SKM-1 treated with dmso at 0.1 percent for 144 hours (cell line): ENCODE measurements at regions not wholly inside any gene's neighbourhood (a gene's known extent, or its start where the extent isn't known, plus 50 kb on each side); places are given as distances from the start of the nearest gene placed in this dataset.
"Not testable (repeated sequence)": the region's sequence is repeated elsewhere in the genome, so short reads cannot be mapped to it uniquely, and the experiment has no call there.

ENCODE experiments used
- DNase-seq: peaks from one replicate; lab custom pipeline; 2025; ENCODE audit not compliant: unreplicated experiment; lab: John Stamatoyannopoulos, UW

DNA sequence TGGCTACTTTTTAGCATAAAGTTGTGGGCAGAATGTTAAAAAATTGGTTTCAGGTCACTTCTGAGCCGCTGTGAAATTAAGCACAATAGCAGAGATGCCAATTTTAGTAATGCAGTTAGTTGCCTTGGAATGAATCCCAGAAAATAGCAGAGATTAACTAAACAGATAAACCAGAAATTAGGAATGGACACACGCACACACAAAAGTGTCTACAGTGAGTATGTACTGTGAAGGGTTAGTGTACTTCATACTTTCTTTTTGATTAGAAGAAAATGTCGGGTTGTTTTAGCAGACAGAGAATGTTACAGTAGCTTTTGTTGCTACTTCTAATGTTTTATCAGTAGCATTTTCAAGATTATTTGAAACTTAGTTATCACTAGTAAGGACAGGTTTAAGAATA is 106.7 kb downstream of the LEPR start:
- no peak for DNase-seq

DNA sequence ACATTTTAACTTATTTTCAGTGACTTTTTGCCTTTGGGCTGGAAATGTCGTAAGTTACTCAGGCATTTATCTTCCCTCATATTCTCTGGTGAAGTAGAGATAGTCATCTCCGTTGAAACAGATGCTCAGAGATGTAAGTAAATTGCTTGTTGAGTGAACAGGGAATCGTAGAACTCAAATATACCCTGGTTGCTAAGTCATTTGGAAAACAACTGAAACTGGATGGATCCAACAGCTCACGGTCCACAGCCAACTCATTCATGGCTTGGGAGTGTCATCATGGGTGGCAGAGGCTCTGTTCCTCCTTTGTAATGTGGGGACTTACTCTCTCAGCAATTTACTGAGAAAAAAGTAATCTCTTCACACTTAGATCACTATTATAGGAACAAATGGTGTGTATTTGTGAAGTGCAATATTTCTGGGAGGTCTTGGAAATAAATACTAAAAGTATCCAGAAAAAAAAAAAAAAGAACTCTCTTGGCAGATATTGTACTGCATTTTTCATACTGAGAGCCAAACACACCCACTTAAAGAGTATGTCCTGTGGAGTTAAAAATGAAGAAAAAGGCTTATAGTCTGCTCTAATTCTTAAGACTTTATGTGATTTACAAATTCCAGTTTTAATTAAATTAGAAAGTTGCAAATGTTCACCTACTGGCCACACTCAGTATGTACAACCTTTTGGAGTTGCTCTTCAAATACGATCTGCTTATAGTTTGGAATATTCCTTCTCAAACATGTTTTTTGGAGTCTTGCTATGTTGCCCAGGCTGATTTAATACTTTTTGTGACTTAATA is 107.4 kb downstream of the LEPR start:
- DNase-seq: no peak

DNA sequence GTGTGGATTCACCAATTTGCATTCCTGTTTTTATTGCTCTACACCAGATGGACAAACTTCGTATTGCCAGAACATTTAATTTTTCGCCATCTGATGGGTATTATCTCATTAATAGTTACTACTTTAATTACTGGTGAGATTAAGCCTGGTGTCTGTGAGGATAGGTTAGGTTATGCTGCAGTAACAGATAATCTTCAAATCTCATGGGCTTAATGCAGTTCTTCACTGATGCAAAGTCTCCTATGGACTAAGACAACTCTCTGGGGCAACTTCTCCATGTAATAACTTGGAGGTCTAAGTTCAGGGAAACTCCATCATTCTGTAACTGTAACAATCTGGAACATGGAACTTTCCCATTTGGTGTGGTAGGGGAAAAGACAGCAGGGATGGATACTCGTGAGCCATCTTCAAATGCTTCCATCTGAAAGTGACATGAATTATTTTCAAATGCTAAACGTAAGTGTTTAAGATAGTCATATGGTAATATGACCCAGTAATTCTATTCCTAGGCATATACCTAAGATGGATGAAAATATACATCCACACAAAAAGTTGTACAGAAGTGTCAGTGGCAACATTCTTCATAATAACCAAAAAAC is 111.6 kb downstream of the LEPR start:
- no peak for DNase-seq

DNA sequence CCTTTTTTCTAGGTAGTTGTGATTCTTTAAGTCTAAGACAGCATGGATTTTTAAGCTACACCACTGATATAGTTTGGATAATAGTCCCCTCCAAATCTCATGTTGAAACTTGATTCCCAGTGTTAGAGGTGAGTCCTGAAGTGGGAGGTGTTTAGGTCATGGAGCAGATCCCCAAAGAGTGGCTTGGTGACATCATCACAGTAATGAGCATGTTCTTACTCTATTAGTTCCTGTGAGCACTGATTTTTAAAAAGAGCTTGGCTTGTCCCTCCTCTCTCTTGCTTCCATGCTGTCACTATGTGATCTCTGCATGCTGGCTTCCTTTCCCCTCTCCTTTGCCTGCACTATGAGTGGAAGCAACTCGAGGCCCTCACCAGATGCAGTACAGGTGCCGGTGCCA is 115.5 kb downstream of the LEPR start:
- DNase-seq: no peak

DNA sequence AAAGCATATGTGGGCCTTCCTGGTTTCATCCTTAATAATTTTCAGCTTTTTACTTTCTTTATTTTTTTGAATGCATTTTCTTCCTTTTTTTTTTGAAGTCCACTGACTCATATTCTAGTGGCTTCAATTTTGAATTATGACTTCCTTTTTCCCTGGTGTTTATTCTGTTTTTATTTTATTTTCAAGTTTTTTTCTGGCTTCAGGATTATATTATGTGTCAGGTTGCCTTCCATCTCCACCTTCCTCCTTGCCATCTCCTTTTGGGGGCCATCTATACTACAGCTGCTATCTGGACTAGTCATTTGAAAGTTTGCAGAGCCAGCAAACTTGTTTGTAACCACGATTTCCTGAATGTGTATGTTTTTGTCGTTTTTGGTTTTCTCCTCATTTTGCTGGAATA is 117.6 kb downstream of the LEPR start:
- no peak for DNase-seq

DNA sequence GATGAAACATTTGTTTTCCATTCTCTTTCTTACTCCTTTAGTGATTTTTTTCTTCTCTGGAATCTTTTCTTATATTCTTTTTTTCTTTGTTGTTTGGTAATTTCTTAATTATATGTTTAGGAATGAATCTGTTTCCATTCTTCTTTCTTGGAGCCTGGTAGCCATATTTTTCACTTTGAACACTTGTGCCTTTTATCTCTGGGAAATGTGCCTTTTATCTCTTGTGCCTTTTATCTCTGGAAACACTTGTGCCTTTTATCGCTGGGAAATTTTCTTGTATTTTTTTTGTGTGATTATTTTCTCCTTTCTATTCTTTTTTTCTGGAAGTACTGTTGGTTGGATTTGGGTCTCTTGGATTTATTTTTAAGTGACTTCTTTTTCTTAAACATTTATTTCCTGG is 118.2 kb downstream of the LEPR start:
- no peak for DNase-seq

DNA sequence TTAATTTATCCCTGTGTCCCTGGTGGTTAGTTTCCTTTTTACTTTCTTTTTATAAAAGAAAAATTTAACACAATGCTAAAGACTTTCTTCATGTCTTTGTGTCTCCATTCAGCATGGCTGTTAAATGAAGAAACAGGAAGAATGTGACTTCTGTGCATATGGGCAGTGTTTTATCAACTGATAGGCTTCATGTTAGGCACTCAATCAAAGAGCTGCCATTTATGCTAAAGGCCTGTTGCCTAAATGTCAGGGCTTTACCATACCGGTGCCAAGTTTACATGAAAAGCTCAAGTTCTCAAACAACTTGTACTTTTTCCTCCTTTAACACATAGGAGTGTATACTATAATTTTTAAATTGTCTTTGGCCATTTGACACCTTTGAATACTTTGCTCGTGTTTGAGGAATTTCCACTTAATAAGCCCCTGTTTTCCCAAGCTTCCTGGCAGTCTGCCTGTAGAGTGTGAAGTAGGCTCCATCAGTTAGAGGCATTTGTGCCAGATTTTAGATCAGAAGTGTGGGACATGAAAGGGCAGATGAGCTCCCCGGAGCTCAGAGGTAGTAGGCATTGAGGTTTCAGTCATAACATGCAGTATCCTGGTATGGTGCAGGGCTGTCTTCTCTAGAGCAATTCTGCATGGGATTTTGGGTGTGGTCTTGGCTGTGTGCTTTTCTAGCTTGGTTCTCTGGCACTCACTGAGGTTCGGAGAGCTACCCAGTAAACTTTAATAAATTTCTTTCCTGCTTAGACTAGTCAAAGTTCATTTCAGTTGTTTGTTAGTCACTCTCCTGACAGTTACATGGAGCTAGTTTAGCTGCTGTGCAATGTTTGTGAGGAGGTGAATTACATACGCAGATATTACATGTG is 119.0 kb downstream of the LEPR start:
- DNase-seq: no peak

DNA sequence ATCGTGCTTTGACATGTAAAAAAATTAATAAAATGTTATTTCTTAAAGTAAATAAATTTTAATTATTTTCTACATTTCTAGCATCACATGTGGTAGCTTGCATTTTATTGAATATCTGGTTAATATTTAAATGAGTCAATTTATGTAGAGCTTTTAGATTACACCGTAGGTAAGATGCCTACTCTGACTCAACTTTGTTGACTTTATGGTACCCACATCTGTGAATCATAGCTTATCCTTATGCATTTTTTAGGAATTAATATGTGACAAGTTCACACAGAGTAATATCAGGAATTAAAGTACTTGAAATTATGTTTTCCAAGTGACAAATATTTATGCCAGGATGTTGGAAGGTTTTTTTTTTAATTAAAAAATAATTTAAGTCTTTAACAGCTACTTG is 120.7 kb downstream of the LEPR start:
- no peak for DNase-seq

DNA sequence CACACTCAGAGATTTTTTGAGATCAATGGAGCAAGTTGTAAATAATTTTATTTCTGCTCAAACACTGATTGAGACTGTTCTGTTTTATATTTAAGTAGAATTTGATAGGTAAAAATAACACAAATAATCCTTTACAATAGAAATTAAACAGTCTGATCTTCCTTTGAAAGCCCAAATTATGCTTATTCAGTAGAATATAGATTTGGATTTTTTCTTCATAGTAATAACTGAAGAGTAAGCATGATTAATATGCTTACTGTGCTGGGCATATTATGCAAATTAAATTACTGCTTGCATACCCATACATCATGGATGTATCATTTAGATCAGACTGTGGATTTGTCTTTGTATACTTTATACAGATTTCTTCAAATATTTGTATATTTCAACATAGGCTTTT is 121.4 kb downstream of the LEPR start:
- DNase-seq: no peak

DNA sequence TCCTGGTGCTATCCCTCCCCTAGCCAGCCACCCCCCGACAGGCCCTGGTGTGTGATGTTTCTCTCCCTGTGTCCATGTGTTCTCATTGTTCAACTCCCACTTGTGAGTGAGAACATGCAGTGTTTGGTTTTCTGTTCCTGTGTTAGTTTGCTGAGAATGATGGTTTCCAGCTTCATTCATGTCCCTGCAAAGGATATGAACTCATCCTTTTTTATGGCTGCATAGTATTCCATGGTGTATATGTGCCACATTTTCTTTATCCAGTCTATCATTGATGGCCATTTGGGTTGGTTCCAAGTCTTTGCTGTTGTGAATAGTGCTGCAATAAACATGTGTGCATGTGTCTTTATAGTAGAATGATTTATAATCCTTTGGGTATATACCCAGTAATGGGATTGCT is 122.1 kb downstream of the LEPR start:
- DNase-seq: not testable (repeated sequence)

DNA sequence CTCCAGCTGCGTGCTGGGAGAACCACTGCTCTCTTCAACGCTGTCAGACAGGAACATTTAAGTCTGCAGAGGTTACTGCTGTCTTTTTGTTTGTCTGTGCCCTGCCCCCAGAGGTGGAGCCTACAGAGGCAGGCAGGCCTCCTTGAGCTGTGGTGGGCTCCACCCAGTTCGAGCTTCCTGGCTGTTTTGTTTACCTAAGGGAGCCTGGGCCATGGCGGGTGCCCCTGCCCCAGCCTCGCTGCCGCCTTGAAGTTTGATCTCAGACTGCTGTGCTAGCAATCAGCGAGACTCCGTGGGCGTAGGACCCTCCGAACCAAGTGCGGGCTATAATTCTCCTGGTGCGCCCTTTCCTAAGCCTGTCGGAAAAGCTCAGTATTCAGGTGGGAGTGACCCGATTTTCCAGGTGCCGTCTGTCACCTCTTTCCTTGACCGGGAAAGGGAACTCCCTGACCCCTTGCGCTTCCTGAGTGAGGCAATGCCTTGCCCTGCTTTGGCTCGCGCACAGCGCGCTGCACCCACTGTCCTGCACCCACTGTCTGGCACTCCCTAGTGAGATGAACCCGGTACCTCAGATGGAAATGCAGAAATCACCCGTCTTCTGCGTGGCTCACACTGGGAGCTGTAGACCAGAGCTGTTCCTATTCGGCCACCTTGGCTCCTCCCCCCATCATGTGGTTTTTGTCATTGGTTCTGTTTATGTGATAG is 130.0 kb downstream of the LEPR start:
- DNase-seq: not testable (repeated sequence)

DNA sequence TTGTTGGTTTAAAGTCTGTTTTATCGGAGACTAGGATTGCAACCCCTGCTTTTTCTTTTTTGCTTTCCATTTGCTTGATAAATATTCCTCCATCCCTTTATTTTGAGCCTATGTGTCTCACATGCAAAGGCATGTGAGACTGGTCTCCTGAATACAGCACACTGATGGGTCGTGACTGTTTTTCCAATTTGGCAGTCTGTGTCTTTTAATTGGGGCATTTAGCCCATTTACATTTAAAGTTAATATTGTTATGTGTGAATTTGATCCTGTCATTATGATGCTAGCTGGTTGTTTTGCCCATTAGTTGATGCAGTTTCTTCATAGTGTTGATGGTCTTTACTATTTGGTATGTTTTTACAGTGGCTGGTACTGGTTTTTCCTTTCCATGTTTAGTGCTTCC is 132.0 kb downstream of the LEPR start:
- not testable (repeated sequence) for DNase-seq

DNA sequence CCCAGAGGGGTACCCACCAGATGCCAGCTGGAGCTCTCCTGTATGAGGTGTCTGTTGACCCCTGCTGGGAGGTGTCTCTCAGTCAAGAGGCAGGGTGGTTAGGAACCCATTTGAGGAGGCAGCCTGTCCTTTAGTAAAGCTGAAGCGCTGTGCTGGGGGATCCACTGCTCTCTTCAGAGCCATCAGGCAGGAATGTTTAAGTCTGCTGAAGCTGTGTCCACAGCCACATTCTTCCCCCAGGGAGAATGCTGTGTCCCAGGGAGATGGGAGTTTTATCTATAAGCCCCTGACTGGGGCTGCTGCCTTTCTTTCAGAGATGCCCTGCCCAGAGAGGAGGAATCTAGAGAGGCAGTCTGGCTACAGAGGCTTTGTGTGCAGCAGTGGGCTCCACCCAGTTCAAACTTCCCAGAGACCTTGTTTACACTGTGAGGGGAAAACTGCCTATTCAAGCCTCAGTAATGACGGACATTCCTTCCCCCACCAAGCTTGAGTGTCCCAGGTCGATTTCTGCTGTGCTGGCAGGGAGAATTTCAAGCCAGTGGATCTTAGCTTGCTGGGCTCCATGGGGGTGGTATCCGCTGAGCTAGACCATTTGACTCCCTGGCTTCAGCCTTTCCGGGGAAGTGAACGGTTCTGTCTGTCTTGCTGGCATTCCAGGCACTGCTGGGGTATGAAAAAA is 133.8 kb downstream of the LEPR start:
- DNase-seq: not testable (repeated sequence)

DNA sequence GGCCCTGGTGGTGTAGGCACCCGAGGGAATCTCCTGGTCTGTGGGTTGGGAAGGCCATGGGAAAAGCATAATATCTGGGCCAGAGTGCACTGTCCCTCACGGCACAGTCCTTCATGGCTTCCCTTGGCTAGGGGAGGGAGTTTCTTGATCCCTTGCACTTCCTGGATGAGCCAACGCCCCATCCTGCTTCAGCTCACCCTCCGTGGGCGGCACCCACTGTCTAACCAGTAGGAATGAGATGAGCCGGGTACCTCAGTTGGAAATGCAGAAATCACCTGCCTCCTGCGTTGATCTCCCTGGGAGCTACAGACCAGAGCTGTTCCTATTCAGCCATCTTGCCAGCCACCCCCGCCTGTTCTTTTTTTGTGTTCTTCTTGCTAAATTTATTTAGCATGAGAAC is 134.4 kb downstream of the LEPR start:
- no peak for DNase-seq

DNA sequence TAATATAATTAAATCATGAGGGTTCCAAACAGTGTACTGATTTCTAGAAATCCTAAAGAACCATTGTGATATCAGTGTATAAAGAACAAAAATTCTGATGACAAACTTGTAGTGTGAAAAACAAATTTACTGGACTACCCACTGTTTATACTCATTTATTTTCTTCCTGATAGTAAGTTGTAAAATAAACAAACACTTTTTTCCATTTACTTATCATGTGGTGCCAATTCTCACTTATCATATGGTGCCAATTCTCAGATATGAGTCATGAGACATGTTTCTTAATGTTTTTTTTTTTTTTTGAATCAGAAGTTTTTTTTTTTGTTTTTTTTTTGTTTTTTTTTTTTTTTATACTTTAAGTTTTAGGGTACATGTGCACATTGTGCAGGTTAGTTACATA is 137.7 kb downstream of the LEPR start:
- DNase-seq: no peak

DNA sequence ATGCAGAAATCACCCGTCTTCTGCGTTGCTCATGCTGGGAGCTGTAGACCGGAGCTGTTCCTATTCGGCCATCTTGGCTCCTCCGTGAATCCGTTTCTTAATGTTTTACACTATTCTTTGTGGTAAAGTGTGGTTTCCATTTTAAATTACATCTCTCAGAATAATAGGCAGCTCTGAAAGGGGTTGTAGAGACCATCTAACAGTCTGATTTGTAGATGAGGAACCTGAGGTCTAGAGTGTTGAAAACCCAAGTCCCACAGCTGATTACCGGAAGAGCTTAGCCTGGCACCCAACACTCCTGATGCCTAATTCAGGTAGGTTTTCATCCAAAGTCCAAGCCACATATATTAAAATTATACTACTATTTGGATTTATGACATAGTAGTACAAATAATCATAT is 144.0 kb downstream of the LEPR start:
- no peak for DNase-seq

DNA sequence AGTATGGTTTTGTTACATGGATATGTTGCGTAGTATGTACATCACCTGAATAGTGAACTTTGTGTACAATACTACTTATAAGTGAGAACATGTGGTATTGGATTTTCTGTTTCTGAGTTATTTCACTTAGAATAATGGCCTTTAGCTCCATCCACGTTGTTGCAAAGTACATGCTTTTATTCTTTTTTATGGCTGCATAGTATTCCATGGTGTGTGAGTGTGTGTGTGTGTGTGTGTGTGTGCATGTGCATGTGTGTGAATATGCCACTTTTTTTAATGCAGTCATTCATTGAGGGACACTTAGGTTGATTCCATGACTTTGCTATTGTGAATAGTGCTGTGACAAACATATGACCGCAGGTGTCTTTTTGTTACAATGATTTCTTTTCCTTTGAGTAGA is 147.8 kb downstream of the LEPR start:
- no peak for DNase-seq

DNA sequence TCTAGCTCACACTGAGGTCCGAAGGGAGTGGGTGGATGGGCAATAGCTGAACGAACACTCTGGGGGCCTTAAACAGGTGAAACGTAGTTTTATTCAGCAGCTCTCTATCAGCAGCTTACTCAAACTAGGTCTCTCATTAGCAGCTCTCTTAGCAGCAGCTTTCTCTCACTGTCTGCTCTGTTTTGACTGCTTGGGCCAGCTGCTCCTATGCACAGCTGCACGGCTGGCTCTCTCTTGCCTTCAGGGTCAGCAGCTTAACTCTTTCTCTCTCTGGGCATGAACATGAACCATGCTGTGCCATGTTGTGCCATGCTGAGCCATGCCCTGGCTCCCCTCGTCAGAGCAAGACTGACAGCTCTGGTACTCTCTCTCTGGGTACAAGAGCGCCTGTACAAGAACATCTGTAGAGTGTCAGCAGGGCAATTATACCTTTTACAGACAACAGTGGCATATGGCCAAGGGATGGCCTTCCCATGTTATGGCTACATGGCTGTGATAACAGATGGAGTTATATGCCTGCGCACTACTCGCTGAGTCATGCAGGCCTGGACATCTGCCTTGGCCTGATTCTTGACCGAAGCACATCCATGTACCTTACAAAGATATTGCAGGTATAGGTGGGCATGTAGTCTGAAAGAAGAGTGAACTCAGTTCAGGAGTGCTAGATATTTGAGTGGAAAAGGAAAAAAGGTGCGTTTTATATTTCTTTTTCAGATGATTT is 152.4 kb downstream of the LEPR start:
- DNase-seq: no peak

DNA sequence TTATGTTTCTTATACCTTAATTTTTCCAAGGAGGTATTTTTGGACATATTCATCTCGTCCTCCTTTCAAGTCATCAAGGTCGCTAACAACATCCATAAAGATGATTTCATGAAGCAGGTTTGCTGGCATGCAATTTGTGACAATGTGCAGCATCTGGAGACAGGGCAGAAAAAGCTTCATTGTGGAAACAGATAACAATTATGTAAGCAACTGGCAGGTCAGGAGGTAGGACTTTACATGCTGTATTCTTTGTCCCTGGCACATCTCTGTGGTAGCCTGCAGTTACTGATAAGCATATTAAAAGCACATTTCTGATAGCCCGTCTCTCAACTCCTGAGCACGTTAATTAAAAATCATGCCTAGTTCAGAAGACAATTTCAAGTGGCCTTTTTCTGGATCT is 156.8 kb downstream of the LEPR start:
- DNase-seq: no peak

DNA sequence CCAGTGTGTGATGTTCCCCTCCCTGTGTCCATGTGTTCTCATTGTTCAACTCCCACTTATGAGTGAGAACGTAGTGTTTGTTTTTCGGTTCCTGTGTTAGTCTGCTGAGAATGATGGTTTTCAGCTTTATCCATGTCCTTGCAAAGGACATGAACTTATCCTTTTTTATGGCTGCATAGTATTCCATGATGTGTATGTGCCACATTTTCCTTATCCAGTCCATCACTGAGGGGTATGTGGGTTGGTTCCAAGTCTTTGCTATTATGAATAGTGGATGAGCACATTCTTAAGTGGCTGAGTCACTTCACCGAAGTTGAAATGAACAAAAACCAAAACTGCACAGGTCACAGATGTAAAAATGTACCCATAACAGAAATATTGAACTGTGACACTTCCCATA is 157.5 kb downstream of the LEPR start:
- not testable (repeated sequence) for DNase-seq
